ENCODE measurements at regions not wholly inside any gene's neighbourhood (a gene's known extent, or its start where the extent isn't known, plus 50 kb on each side); places are given as distances from the start of the nearest gene placed in this dataset.

GRCh38 chr10:90458054-90458453 is 399.8 kb downstream of the HTR7 start:
- Mint-ChIP-seq H3K27ac (no peak overlapping the region), H3K27me3 (ENCODE audit: low read depth) (no peaks in the 10 kb centered on the region), H3K36me3 (no peaks in the 10 kb centered on the region), H3K4me1 (peaks cover 13% of the 10 kb centered on the region), H3K9me3 (no peaks in the 10 kb centered on the region), H3K4me3 (no peak overlapping the region)
- ChIA-PET CTCF (no interaction called here), POLR2A (no interaction called here)
- ATAC-seq (no peak), DNase-seq (ENCODE audit: low spot score) (no peak)
- TF ChIP-seq CREM (CRISPR knock-in tag; IDR thresholded peaks at IDR 0.05) (no peak), ATF6 (CRISPR knock-in tag; IDR thresholded peaks at IDR 0.05) (no peak)

DNA sequence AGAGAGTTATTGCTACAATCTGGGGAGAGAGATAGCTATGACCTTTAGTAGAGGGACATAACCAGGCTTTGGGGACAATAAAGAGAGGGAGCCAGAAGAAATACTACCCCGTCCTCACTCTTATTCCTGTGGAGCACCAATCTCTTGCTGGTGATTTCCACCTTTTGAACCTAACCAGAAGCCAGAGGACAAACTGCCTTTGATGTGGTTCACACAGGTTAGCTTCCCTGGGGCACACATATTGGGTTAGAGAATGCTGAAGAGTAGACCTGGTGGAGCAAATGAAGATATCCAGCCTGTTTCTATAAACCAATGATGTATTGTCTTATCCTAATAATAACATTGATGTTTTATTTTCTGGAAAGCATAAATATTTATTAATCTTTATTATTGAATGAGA is 399.3 kb downstream of the HTR7 start:
- DNase-seq (ENCODE audit: low spot score) (no peak), ATAC-seq (no peak)
- TF ChIP-seq, protein P1, sequence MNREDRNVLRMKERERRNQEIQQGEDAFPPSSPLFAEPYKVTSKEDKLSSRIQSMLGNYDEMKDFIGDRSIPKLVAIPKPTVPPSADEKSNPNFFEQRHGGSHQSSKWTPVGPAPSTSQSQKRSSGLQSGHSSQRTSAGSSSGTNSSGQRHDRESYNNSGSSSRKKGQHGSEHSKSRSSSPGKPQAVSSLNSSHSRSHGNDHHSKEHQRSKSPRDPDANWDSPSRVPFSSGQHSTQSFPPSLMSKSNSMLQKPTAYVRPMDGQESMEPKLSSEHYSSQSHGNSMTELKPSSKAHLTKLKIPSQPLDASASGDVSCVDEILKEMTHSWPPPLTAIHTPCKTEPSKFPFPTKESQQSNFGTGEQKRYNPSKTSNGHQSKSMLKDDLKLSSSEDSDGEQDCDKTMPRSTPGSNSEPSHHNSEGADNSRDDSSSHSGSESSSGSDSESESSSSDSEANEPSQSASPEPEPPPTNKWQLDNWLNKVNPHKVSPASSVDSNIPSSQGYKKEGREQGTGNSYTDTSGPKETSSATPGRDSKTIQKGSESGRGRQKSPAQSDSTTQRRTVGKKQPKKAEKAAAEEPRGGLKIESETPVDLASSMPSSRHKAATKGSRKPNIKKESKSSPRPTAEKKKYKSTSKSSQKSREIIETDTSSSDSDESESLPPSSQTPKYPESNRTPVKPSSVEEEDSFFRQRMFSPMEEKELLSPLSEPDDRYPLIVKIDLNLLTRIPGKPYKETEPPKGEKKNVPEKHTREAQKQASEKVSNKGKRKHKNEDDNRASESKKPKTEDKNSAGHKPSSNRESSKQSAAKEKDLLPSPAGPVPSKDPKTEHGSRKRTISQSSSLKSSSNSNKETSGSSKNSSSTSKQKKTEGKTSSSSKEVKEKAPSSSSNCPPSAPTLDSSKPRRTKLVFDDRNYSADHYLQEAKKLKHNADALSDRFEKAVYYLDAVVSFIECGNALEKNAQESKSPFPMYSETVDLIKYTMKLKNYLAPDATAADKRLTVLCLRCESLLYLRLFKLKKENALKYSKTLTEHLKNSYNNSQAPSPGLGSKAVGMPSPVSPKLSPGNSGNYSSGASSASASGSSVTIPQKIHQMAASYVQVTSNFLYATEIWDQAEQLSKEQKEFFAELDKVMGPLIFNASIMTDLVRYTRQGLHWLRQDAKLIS (CRISPR knock-in tag; IDR thresholded peaks at IDR 0.05; ENCODE audit: borderline replicate concordance): no peak
- no peak for TF ChIP-seq NFATC4 (CRISPR knock-in tag; IDR thresholded peaks at IDR 0.05)
- TF ChIP-seq MLX (CRISPR knock-in tag; IDR thresholded peaks at IDR 0.05): no peak
- no peak for TF ChIP-seq ZBTB21 (CRISPR knock-in tag; IDR thresholded peaks at IDR 0.05; ENCODE audit: borderline replicate concordance)
- TF ChIP-seq, protein P2, sequence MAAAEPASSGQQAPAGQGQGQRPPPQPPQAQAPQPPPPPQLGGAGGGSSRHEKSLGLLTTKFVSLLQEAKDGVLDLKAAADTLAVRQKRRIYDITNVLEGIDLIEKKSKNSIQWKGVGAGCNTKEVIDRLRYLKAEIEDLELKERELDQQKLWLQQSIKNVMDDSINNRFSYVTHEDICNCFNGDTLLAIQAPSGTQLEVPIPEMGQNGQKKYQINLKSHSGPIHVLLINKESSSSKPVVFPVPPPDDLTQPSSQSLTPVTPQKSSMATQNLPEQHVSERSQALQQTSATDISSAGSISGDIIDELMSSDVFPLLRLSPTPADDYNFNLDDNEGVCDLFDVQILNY (CRISPR knock-in tag; IDR thresholded peaks at IDR 0.05): no peak
- TF ChIP-seq GABPB1 (CRISPR knock-in tag; IDR thresholded peaks at IDR 0.05): no peak
- no peak for TF ChIP-seq ZNF423 (CRISPR knock-in tag; IDR thresholded peaks at IDR 0.05)
- no peak for TF ChIP-seq PRRX2 (CRISPR knock-in tag; IDR thresholded peaks at IDR 0.05)
- no peak for TF ChIP-seq FOXP4 (CRISPR knock-in tag; IDR thresholded peaks at IDR 0.05)
- no peak for TF ChIP-seq TP53 (CRISPR knock-in tag; IDR thresholded peaks at IDR 0.05)
- Mint-ChIP-seq H3K36me3 (no peaks in the 10 kb centered on the region), H3K9me3 (no peaks in the 10 kb centered on the region), H3K27me3 (ENCODE audit: low read depth) (no peaks in the 10 kb centered on the region), H3K4me3 (no peak overlapping the region), H3K4me1 (peaks cover 13% of the 10 kb centered on the region), H3K27ac (no peak overlapping the region)
- ChIA-PET POLR2A (no interaction called here), CTCF (no interaction called here)

DNA sequence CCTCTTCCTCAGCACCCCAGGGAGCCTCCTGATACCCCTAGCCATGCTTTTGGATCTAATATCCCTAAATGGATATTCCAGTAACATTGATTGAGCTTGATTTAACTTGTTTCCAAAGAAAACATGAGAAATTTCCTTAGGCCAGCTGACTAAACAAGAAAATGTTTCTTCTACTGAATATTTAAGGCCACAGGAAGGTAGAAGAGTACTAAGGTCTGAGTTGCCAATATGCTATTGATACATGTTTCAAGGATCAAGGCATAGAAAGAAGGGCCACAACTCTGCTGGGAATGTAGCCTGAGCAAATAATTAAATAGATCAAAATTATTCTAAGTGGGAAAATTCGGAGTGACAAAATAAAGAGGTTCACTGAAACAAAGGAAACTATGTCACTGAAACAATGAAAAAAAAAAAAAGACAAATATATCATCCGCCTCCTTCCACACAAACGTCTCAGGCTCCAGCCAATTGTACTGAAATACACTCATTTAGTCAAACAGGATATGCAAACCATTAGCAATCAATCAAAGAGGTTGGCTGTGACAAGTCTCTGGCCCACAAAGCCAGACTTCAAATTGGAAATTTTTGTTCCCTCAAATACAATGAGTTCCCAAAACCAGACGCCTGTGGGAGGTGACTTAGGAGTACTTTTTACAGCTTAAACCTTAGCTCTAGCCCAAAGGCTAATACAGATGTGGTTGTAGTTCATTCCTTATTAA is 396.2 kb downstream of the HTR7 start:
- ChIA-PET POLR2A (no interaction called here), CTCF (no interaction called here)
- no peak for DNase-seq (ENCODE audit: low spot score)
- H3K4me1 Mint-ChIP-seq: peaks cover 13% of the 10 kb centered on the region
- H3K9me3 Mint-ChIP-seq: no peaks in the 10 kb centered on the region
- no peak for TF ChIP-seq FOXJ3 (CRISPR knock-in tag; IDR thresholded peaks at IDR 0.05; ENCODE audit: borderline replicate concordance)
- TF ChIP-seq KAT7 (CRISPR knock-in tag; IDR thresholded peaks at IDR 0.05; ENCODE audit: borderline replicate concordance): no peak
- TF ChIP-seq CBFB (CRISPR knock-in tag; IDR thresholded peaks at IDR 0.05; ENCODE audit: low read depth): no peak
- TF ChIP-seq, protein P3, sequence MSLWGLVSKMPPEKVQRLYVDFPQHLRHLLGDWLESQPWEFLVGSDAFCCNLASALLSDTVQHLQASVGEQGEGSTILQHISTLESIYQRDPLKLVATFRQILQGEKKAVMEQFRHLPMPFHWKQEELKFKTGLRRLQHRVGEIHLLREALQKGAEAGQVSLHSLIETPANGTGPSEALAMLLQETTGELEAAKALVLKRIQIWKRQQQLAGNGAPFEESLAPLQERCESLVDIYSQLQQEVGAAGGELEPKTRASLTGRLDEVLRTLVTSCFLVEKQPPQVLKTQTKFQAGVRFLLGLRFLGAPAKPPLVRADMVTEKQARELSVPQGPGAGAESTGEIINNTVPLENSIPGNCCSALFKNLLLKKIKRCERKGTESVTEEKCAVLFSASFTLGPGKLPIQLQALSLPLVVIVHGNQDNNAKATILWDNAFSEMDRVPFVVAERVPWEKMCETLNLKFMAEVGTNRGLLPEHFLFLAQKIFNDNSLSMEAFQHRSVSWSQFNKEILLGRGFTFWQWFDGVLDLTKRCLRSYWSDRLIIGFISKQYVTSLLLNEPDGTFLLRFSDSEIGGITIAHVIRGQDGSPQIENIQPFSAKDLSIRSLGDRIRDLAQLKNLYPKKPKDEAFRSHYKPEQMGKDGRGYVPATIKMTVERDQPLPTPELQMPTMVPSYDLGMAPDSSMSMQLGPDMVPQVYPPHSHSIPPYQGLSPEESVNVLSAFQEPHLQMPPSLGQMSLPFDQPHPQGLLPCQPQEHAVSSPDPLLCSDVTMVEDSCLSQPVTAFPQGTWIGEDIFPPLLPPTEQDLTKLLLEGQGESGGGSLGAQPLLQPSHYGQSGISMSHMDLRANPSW (CRISPR knock-in tag; conservative IDR thresholded peaks at IDR 0.05; ENCODE audit: low read depth): no peak
- no peak for TF ChIP-seq ZSCAN18 (CRISPR knock-in tag; IDR thresholded peaks at IDR 0.05)
- no peak for TF ChIP-seq GRHL2 (CRISPR knock-in tag; IDR thresholded peaks at IDR 0.05; ENCODE audit: insufficient replicate concordance, severe bottlenecking)
- TF ChIP-seq ZBTB21 (CRISPR knock-in tag; IDR thresholded peaks at IDR 0.05; ENCODE audit: borderline replicate concordance): no peak
- no peaks in the 10 kb centered on the region for H3K36me3 Mint-ChIP-seq
- H3K27me3 Mint-ChIP-seq (ENCODE audit: low read depth): no peaks in the 10 kb centered on the region
- ATAC-seq: no peak
- H3K4me3 Mint-ChIP-seq: no peak overlapping the region
- H3K27ac Mint-ChIP-seq: no peak overlapping the region

Measured in WTC11 (cell line).